ENCODE measurements at regions not wholly inside any gene's neighbourhood (a gene's known extent, or its start where the extent isn't known, plus 50 kb on each side); places are given as distances from the start of the nearest gene placed in this dataset.
"Not testable (repeated sequence)": the region's sequence is repeated elsewhere in the genome, so short reads cannot be mapped to it uniquely, and the experiment has no call there.

DNA sequence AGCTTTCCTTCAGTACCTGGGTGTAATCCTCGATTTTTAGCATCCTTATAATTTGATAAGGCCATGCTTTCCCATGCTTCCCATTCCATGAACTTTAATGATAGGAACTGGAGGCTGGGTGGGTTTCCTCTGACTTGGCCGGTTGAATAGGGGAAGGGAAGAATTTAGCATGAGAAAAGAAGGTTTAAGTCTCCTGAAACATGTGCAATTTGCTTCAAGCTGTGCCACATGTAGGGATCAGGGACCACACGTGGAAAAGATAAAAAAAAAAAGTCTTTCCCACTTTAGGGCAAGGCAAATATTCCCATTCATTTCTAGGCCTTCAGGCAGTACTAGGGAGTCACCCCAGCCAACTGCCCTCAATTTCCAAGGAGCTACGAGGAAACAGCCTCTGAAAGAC lies 900.3 kb downstream of the DSC3 start:
- Mint-ChIP-seq H3K4me3 (no peak overlapping the region), H3K4me1 (peaks cover 17 to 23% of the 10 kb centered on the region in 2 experiments), H3K27me3 (ENCODE audit: low read depth) (peaks cover 3% of the 10 kb centered on the region), H3K27ac (peak overlapping the region in 1 of 3 experiments; percentile 15; a peak in 1 of 7 replicates), H3K9me3 (peaks cover 21 to 28% of the 10 kb centered on the region in 2 experiments), H3K36me3 (ENCODE audit: insufficient read depth in 1 of 3, low read depth in 3 of 3) (peaks cover 13 to 17% (median 14%) of the 10 kb centered on the region in 3 experiments)
- H3K4ac ChIP-seq (ENCODE audit: low read depth, low read length): no peak overlapping the region
- H3K23ac ChIP-seq (ENCODE audit: insufficient read length, low read depth, low read length): no peak overlapping the region
- TF ChIP-seq, protein P1, sequence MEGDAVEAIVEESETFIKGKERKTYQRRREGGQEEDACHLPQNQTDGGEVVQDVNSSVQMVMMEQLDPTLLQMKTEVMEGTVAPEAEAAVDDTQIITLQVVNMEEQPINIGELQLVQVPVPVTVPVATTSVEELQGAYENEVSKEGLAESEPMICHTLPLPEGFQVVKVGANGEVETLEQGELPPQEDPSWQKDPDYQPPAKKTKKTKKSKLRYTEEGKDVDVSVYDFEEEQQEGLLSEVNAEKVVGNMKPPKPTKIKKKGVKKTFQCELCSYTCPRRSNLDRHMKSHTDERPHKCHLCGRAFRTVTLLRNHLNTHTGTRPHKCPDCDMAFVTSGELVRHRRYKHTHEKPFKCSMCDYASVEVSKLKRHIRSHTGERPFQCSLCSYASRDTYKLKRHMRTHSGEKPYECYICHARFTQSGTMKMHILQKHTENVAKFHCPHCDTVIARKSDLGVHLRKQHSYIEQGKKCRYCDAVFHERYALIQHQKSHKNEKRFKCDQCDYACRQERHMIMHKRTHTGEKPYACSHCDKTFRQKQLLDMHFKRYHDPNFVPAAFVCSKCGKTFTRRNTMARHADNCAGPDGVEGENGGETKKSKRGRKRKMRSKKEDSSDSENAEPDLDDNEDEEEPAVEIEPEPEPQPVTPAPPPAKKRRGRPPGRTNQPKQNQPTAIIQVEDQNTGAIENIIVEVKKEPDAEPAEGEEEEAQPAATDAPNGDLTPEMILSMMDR (conservative IDR thresholded peaks at IDR 0.05): no peak
- no peak for DNase-seq
- H3K18ac ChIP-seq (ENCODE audit: insufficient read length, low read depth, low read length): no peak overlapping the region
- no peak overlapping the region for H3T11ph ChIP-seq (ENCODE audit: low read length)
- no peak overlapping the region for H3K56ac ChIP-seq (ENCODE audit: insufficient read length, low read depth, low read length)
- H3K23me2 ChIP-seq (ENCODE audit: insufficient read length, low read depth, low read length, poor library complexity, severe bottlenecking): no peaks in the 10 kb centered on the region
- H3K27me3 ChIP-seq (ENCODE audit: insufficient read depth, low read length): no peaks in the 10 kb centered on the region
- H3K4me2 ChIP-seq (ENCODE audit: insufficient read depth, insufficient read length, low read length): no peak overlapping the region
- H2BK15ac ChIP-seq (ENCODE audit: low read depth, low read length): no peak overlapping the region
- no peak overlapping the region for H3K9ac ChIP-seq (ENCODE audit: extremely low read depth, insufficient read length, low read length)
- no peaks in the 10 kb centered on the region for H3K79me1 ChIP-seq (ENCODE audit: insufficient read depth, low read depth, low read length, poor library complexity, severe bottlenecking)
- H3K4me1 ChIP-seq (ENCODE audit: insufficient read depth, low read length): no peaks in the 10 kb centered on the region
- H3K27ac ChIP-seq (ENCODE audit: insufficient read length, low read depth, low read length): no peak overlapping the region
- H2AFZ ChIP-seq (ENCODE audit: low read length): no peak overlapping the region
- H2BK5ac ChIP-seq (ENCODE audit: insufficient read length, low read length): no peak overlapping the region
- no peak overlapping the region for H2BK20ac ChIP-seq (ENCODE audit: low read depth, low read length, poor library complexity, severe bottlenecking)
- no peak overlapping the region for H2BK12ac ChIP-seq (ENCODE audit: insufficient read length, low read depth, low read length)
- no peaks in the 10 kb centered on the region for H4K20me1 ChIP-seq (ENCODE audit: control insufficient read depth, insufficient read depth, insufficient read length)
- H3K79me2 ChIP-seq (ENCODE audit: insufficient read depth, low read length): no peaks in the 10 kb centered on the region
- no peak overlapping the region for H3K14ac ChIP-seq (ENCODE audit: insufficient read depth, low read length)
- H2BK120ac ChIP-seq (ENCODE audit: low read depth, low read length, poor library complexity, severe bottlenecking): no peak overlapping the region
- no peak overlapping the region for H2AK5ac ChIP-seq (ENCODE audit: insufficient read length, low read length)
- no peak overlapping the region for H4K91ac ChIP-seq (ENCODE audit: insufficient read length, low read depth, low read length)
- no peak overlapping the region for H4K8ac ChIP-seq (replicated peaks; ENCODE audit: insufficient read length, low read depth, low read length)
- no peaks in the 10 kb centered on the region for H3K9me3 ChIP-seq (ENCODE audit: control insufficient read depth, low read depth, low read length)
- H4K5ac ChIP-seq (ENCODE audit: insufficient read length, low read depth, low read length): no peak overlapping the region
- no CpG with 5 or more reads among the region's 4 CpGs for whole genome bisulfite sequencing (ENCODE audit: extremely low coverage, insufficient read length, low lambda C conversion rate)

- not testable (repeated sequence) for H2AK5ac ChIP-seq (ENCODE audit: insufficient read length, low read length); H3K56ac ChIP-seq (ENCODE audit: insufficient read length, low read depth, low read length); H3K23ac ChIP-seq (ENCODE audit: insufficient read length, low read depth, low read length); H3K14ac ChIP-seq (ENCODE audit: insufficient read depth, low read length); H3K27ac Mint-ChIP-seq; H3K79me1 ChIP-seq (ENCODE audit: insufficient read depth, low read depth, low read length, poor library complexity, severe bottlenecking); H3K4me3 Mint-ChIP-seq; H3K27me3 Mint-ChIP-seq (ENCODE audit: low read depth); H2AFZ ChIP-seq (ENCODE audit: low read length); H3K4me2 ChIP-seq (ENCODE audit: insufficient read depth, insufficient read length, low read length); H2BK15ac ChIP-seq (ENCODE audit: low read depth, low read length); H3K4ac ChIP-seq (ENCODE audit: low read depth, low read length); H3K9me3 ChIP-seq (ENCODE audit: control insufficient read depth, low read depth, low read length); H3K4me1 ChIP-seq (ENCODE audit: insufficient read depth, low read length); H3T11ph ChIP-seq (ENCODE audit: low read length); H4K91ac ChIP-seq (ENCODE audit: insufficient read length, low read depth, low read length); DNase-seq; H3K27ac ChIP-seq (ENCODE audit: insufficient read length, low read depth, low read length); H2BK20ac ChIP-seq (ENCODE audit: low read depth, low read length, poor library complexity, severe bottlenecking); H4K20me1 ChIP-seq (ENCODE audit: control insufficient read depth, insufficient read depth, insufficient read length); H4K5ac ChIP-seq (ENCODE audit: insufficient read length, low read depth, low read length); H3K9ac ChIP-seq (ENCODE audit: extremely low read depth, insufficient read length, low read length); H3K18ac ChIP-seq (ENCODE audit: insufficient read length, low read depth, low read length); H3K23me2 ChIP-seq (ENCODE audit: insufficient read length, low read depth, low read length, poor library complexity, severe bottlenecking); H3K27me3 ChIP-seq (ENCODE audit: insufficient read depth, low read length); H2BK12ac ChIP-seq (ENCODE audit: insufficient read length, low read depth, low read length); H2BK5ac ChIP-seq (ENCODE audit: insufficient read length, low read length); H4K8ac ChIP-seq (replicated peaks; ENCODE audit: insufficient read length, low read depth, low read length); H3K79me2 ChIP-seq (ENCODE audit: insufficient read depth, low read length); H2BK120ac ChIP-seq (ENCODE audit: low read depth, low read length, poor library complexity, severe bottlenecking)
- Mint-ChIP-seq H3K4me1 (peaks cover 17 to 23% of the 10 kb centered on the region in 2 experiments), H3K9me3 (peaks cover 21 to 28% of the 10 kb centered on the region in 2 experiments), H3K36me3 (ENCODE audit: insufficient read depth in 1 of 3, low read depth in 3 of 3) (peaks cover 13 to 17% (median 14%) of the 10 kb centered on the region in 3 experiments)
- WGBS (ENCODE audit: extremely low coverage, insufficient read length, low lambda C conversion rate): 100% methylated on average over 2 of the region's 5 CpGs
Observed at GRCh38 chr18:30141506-30141905, 901.0 kb downstream of the DSC3 start.
